ENCODE measurements at regions not wholly inside any gene's neighbourhood (a gene's known extent, or its start where the extent isn't known, plus 50 kb on each side); places are given as distances from the start of the nearest gene placed in this dataset.

DNA sequence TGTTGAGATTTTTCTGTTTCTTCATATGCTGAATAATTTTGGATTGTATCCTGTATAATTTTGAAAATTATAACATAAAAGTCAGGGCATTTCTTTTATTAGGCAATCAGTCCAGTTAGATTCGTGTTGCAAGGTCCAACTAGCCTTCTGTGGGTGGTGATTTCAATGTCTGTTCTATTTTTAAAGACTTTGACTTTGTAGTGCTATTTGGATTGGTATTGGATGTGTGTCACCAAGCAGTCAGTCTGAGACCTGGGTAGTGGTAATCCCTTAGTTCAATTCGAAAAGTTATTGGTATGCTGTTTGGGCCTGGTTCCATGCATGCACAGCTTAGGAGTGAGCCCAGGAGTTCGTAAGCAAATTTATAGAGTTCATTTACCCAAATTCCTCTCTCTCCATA lies 82.2 kb downstream of the EPDR1 start:
- ChIA-PET CTCF (no interaction called here), POLR2A (no interaction called here)
- Mint-ChIP-seq H3K36me3 (ENCODE audit: low read depth) (no peaks in the 10 kb centered on the region), H3K27me3 (no peaks in the 10 kb centered on the region), H3K4me1 (no peaks in the 10 kb centered on the region), H3K27ac (no peak overlapping the region), H3K4me3 (no peak overlapping the region), H3K9me3 (no peaks in the 10 kb centered on the region)
- no peak for DNase-seq

DNA sequence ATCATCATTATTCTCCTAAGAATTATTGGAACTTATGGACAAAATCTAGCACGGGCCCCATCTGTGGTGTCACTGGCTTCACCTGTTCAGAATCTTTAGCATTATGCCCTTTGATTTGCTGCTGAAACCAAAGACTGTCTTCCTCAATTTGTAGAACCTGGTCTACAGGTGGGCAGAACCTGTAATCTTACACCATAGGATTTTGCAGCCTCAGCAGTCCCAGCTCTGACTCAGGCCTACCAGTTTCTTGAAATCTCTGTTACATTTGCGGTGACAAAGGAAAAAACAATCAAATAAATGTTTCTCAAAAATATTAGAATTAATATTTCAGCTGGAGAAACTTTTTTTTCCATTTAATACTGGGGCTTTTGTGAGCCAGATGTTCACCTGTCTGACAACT lies 86.1 kb downstream of the EPDR1 start:
- Mint-ChIP-seq H3K9me3 (peaks cover 3% of the 10 kb centered on the region), H3K27me3 (no peaks in the 10 kb centered on the region), H3K27ac (no peak overlapping the region), H3K36me3 (ENCODE audit: low read depth) (no peaks in the 10 kb centered on the region), H3K4me3 (no peak overlapping the region), H3K4me1 (no peaks in the 10 kb centered on the region)
- POLR2A ChIA-PET: no interaction called here
- CTCF ChIA-PET: no interaction called here
- DNase-seq: no peak

GRCh38 chr7:38007096-38007495 lies 86.7 kb downstream of the EPDR1 start:
- Mint-ChIP-seq H3K4me3 (no peak overlapping the region), H3K27me3 (no peaks in the 10 kb centered on the region), H3K27ac (no peak overlapping the region), H3K9me3 (peaks cover 3% of the 10 kb centered on the region), H3K4me1 (no peaks in the 10 kb centered on the region), H3K36me3 (ENCODE audit: low read depth) (no peaks in the 10 kb centered on the region)
- DNase-seq: no peak
- ChIA-PET POLR2A (no interaction called here), CTCF (no interaction called here)

DNA sequence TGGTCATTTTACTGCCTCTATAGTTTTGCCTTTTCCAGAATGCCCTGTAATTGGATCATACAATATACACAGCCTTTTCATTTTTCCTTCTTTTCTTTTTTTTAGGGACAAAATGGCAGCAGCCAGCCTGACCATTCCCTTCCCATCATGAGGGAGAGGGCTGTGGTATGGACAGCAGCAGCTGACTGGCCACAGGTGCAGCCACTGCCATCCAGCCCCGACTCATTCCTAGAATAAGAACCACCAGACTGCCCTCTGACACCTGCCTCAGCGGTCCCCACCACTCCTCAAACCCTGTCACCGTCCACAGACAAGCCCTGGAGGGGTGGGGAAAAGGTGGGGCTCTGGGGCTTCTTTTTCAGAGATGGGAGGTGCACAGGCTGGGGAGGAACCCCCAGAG lies 92.8 kb downstream of the EPDR1 start:
- peaks cover 12% of the 10 kb centered on the region for H3K27me3 Mint-ChIP-seq
- no peaks in the 10 kb centered on the region for H3K4me1 Mint-ChIP-seq

DNA sequence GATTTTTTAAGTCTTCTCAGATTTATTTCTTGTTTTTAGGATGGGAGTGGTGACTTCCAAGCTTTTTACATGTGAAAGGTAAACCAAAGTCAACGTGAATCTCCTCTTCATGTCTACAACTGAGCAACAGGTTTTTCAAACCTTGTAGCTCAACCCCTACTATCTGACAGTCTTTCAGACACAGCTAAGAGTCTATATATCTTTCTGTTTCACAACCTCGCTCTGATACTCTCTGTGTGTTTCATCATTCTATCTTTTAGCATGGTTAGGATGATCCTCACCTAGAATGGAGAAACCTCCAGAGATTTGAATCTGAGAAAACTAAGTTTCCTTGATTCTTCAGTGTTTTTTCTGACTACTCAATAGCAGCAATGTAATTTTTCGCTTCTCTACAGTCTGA lies 96.1 kb downstream of the EPDR1 start:
- POLR2A ChIA-PET: no interaction called here
- CTCF ChIA-PET: interaction anchor here (1.6 kb wide), 1 partner anchor 31 kb away, joined by 4 read pairs; no protein-coding TSS in a partner anchor
- no peak for DNase-seq
- no peak overlapping the region for H3K27ac Mint-ChIP-seq
- H3K9me3 Mint-ChIP-seq: no peaks in the 10 kb centered on the region
- peaks cover 18% of the 10 kb centered on the region for H3K27me3 Mint-ChIP-seq
- H3K36me3 Mint-ChIP-seq (ENCODE audit: low read depth): no peaks in the 10 kb centered on the region
- no peak overlapping the region for H3K4me3 Mint-ChIP-seq
- H3K4me1 Mint-ChIP-seq: no peaks in the 10 kb centered on the region

More for the DNA sequence above, 92.8 kb downstream of the EPDR1 start:
- Mint-ChIP-seq H3K36me3 (ENCODE audit: low read depth) (no peaks in the 10 kb centered on the region), H3K4me3 (no peak overlapping the region), H3K9me3 (peaks cover 3% of the 10 kb centered on the region), H3K27ac (no peak overlapping the region)
- no peak for DNase-seq
- ChIA-PET POLR2A (no interaction called here), CTCF (no interaction called here)

- DNase-seq: no peak
- no peaks in the 10 kb centered on the region for H3K4me1 Mint-ChIP-seq
- ChIA-PET POLR2A (no interaction called here), CTCF (interaction anchor here (1.6 kb wide), 1 partner anchor 31 kb away, joined by 4 read pairs; no protein-coding TSS in a partner anchor)
- H3K27ac Mint-ChIP-seq: no peak overlapping the region
- peaks cover 18% of the 10 kb centered on the region for H3K27me3 Mint-ChIP-seq
- no peaks in the 10 kb centered on the region for H3K36me3 Mint-ChIP-seq (ENCODE audit: low read depth)
- no peaks in the 10 kb centered on the region for H3K9me3 Mint-ChIP-seq
- no peak overlapping the region for H3K4me3 Mint-ChIP-seq
These were observed 96.9 kb downstream of the EPDR1 start for GRCh38 chr7:38017320-38017719.

DNA sequence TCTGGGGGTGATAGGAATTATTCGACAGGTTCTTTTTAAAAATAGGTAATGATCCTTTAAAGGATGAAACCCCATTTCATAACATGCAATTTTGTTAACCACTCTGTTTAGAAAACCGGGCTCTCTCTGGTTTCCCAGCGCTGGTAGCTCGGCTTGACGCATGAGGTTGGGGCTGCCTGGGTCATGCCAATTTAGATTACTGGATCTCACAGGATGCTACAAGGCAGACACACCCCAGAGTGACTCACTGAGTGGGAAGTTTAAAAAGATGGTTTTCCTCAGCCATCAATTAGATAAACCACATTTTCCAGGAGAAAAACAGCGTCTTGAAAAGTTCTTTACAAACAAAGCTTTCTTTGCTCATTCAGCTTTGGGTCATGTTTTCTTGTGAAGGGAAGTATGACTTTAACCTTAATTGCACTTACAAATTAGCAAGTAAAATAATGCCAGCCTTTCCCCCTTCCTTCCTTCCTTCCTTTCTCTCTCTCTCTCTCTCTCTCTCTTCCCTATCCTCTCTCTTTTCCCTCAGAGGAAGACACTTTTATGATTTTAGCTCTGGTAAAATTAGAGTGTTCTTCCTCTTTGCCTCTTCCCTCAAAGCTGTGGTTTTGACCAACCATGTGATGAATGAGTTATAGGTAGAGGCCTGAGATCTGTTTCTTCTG lies 99.8 kb downstream of the EPDR1 start:
- Mint-ChIP-seq H3K9me3 (no peaks in the 10 kb centered on the region), H3K36me3 (ENCODE audit: low read depth) (no peaks in the 10 kb centered on the region), H3K4me3 (no peak overlapping the region), H3K27me3 (peaks cover 18% of the 10 kb centered on the region), H3K27ac (no peak overlapping the region), H3K4me1 (no peaks in the 10 kb centered on the region)
- ChIA-PET CTCF (no interaction called here), POLR2A (no interaction called here)
- no peak for DNase-seq

GRCh38 chr7:38021892-38022291 lies 101.5 kb downstream of the EPDR1 start:
- no peak overlapping the region for H3K4me3 Mint-ChIP-seq
- H3K4me1 Mint-ChIP-seq: no peaks in the 10 kb centered on the region
- no peaks in the 10 kb centered on the region for H3K36me3 Mint-ChIP-seq (ENCODE audit: low read depth)
- peaks cover 17% of the 10 kb centered on the region for H3K27me3 Mint-ChIP-seq
- no peaks in the 10 kb centered on the region for H3K9me3 Mint-ChIP-seq
- H3K27ac Mint-ChIP-seq: no peak overlapping the region
- ChIA-PET POLR2A (no interaction called here), CTCF (no interaction called here)
- no peak for DNase-seq

DNA sequence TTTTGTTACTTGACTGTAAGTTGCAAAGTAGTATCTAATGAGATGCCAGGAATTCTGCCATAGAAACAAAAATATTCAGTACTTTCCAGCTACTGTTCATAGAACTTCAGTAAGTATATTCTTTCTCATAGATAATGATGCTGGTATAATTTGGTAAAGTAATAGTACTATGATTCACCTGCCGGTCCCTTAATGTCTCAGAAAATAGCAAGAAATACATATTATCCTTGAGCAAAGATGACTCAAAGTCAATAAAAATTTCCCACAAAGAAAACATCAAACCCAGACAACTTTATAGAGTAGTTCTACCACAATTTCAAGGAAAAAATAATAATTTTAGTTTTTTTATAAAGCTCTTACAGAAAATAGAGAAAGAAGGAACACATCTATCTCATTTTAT lies 105.4 kb downstream of the EPDR1 start:
- Mint-ChIP-seq H3K36me3 (ENCODE audit: low read depth) (no peaks in the 10 kb centered on the region), H3K9me3 (no peaks in the 10 kb centered on the region), H3K27ac (no peak overlapping the region), H3K27me3 (peaks cover 2% of the 10 kb centered on the region), H3K4me1 (no peaks in the 10 kb centered on the region), H3K4me3 (no peak overlapping the region)
- ChIA-PET CTCF (no interaction called here), POLR2A (no interaction called here)
- DNase-seq: no peak

DNA sequence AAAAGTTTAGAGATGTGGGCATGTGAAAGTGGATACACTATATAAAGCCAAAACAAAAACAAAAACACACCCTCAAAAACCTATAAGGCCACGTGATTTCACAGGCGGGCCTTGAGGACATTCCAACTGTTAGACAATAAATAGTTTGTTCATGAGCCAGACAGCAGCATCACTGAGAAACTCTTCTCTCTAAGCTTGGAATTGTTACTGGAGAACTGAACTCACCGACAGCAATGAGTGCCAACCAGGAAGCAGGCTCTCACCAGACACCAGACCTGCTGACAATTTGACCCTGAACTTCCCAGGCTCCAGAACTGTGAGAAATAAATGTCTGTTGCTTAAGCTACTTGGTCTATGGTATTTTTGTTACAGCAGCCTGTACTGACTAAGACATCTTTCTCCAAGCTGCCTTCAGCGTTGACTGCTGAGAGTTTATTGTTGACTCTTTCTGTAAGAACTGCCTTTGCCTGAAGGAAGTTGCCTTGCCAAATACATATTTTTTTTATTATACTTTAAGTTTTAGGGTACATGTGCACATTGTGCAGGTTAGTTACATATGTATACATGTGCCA lies 107.5 kb downstream of the EPDR1 start:
- Mint-ChIP-seq H3K27me3 (no peaks in the 10 kb centered on the region), H3K4me1 (no peaks in the 10 kb centered on the region), H3K9me3 (no peaks in the 10 kb centered on the region), H3K27ac (no peak overlapping the region), H3K4me3 (no peak overlapping the region), H3K36me3 (ENCODE audit: low read depth) (no peaks in the 10 kb centered on the region)
- ChIA-PET CTCF (no interaction called here), POLR2A (no interaction called here)
- no peak for DNase-seq

DNA sequence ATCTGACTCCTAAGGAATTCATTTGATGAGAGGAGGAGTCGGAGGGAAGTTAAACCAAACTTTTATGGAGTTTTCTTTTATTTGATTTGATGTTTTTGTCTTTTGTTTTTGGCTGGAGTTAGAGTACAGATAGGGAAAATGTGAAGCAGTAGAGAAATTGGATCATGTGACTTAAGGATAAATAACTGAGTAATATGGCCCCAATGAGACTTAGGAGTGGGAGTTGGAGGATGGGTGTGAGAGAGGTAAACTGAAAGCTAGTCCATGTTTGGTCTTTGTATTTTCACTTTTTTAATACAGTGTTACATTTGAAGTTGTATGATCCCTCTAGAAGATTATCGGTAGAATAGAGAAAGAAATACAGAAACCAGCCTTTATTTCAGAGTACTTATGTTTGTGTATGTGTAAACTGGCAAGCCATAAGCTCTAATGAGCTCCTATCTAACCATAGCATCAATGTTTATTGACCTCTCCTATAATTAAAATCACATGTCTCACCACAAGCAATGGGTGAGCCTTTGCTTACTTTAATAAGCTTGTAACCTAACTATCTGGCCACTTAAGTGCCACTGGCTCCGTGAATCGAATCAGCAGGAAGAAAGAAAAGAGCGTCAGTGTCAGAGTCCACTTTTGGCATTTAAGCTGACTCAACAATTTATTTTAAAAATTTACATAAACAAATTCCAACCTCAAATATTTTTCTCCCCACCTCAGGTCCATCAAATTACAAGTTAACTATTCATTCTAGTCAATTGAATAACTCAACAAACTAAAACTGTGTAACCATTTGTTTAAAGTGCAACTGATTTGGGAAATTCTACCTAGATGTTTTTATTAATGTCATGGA lies 113.8 kb downstream of the EPDR1 start:
- H3K9me3 Mint-ChIP-seq: no peaks in the 10 kb centered on the region
- H3K4me3 Mint-ChIP-seq: no peak overlapping the region
- H3K4me1 Mint-ChIP-seq: no peaks in the 10 kb centered on the region
- H3K27me3 Mint-ChIP-seq: peaks cover 2% of the 10 kb centered on the region
- CTCF ChIA-PET: no interaction called here
- no peaks in the 10 kb centered on the region for H3K36me3 Mint-ChIP-seq (ENCODE audit: low read depth)
- no peak overlapping the region for H3K27ac Mint-ChIP-seq
- POLR2A ChIA-PET: no interaction called here
- no peak for DNase-seq

DNA sequence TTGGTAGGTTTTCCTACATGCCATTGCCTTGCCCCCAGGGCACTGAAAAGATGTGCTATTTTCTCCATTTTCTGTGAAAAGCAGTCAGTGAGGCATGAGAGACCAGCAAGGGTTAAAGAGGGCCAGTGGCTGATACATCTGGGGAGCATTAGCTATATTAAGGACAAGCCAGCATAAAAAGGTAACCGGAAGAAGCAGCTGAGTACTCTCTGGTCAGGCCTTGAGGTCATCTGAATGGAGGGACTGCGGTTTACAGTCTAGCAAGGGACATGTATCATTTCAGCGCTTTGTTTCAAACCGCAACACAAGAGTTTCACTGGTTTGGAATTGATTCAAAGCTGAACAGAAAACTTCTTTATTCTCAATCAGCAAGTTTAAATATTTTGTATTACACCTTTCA lies 120.4 kb downstream of the EPDR1 start:
- POLR2A ChIA-PET: no interaction called here
- H3K27me3 Mint-ChIP-seq: peaks cover 6% of the 10 kb centered on the region
- no peak for DNase-seq
- H3K4me3 Mint-ChIP-seq: no peak overlapping the region
- H3K27ac Mint-ChIP-seq: no peak overlapping the region
- no peaks in the 10 kb centered on the region for H3K36me3 Mint-ChIP-seq (ENCODE audit: low read depth)
- H3K9me3 Mint-ChIP-seq: no peaks in the 10 kb centered on the region
- CTCF ChIA-PET: no interaction called here
- no peaks in the 10 kb centered on the region for H3K4me1 Mint-ChIP-seq

- H3K4me3 Mint-ChIP-seq: no peak overlapping the region
- H3K4me1 Mint-ChIP-seq: no peaks in the 10 kb centered on the region
- H3K36me3 Mint-ChIP-seq (ENCODE audit: low read depth): no peaks in the 10 kb centered on the region
- no peak for DNase-seq
- H3K9me3 Mint-ChIP-seq: peaks cover 8% of the 10 kb centered on the region
- ChIA-PET CTCF (no interaction called here), POLR2A (no interaction called here)
- peaks cover 8% of the 10 kb centered on the region for H3K27me3 Mint-ChIP-seq
- no peak overlapping the region for H3K27ac Mint-ChIP-seq
These were observed 128.4 kb upstream of the STARD3NL start for GRCh38 chr7:38049679-38050078.

DNA sequence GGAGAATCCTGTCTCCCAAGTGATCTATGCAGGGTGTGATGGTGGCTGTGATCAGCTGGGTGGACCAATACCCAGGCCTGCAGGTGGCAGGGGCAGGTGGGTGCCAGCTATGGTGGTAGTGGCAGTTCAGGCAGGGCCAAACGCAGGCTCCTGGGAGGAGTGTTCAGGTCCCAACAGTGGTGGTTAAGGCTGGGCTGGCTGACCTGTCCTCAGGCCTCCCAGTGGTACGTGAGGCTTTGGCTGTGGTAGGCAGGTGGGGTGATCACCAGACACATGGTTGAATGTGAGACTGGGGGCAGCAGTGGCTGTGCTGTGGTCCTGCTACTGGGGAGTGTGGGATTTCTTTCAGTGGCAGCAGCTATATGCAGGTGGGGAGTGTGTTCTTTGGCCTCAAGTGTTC lies 126.7 kb upstream of the STARD3NL start:
- H3K4me3 Mint-ChIP-seq: no peak overlapping the region
- peaks cover 8% of the 10 kb centered on the region for H3K9me3 Mint-ChIP-seq
- DNase-seq: no peak
- POLR2A ChIA-PET: no interaction called here
- no peak overlapping the region for H3K27ac Mint-ChIP-seq
- no peaks in the 10 kb centered on the region for H3K36me3 Mint-ChIP-seq (ENCODE audit: low read depth)
- H3K4me1 Mint-ChIP-seq: no peaks in the 10 kb centered on the region
- CTCF ChIA-PET: no interaction called here
- H3K27me3 Mint-ChIP-seq: peaks cover 6% of the 10 kb centered on the region
